Erythroblast (primary cell): ENCODE measurements at regions not wholly inside any gene's neighbourhood (a gene's known extent, or its start where the extent isn't known, plus 50 kb on each side); places are given as distances from the start of the nearest gene placed in this dataset.

Source experiments
- GATA1 ChIP-seq: IDR thresholded peaks from 2 replicates; pipeline ENCODE4 v1.6.1; 2011; ENCODE audit warnings: low read depth, mild to moderate bottlenecking, control low read depth, low read length, moderate library complexity
- POLR2A ChIP-seq: IDR thresholded peaks from 2 replicates; pipeline ENCODE4 v1.6.1; 2011; ENCODE audit warnings: mild to moderate bottlenecking, low read length

- no peak for TF ChIP-seq POLR2A
- no peak for TF ChIP-seq GATA1
Measured at GRCh38 chr3:174783502-174783901, 75.6 kb upstream of the NAALADL2 start.
